NCI-H1417 (cell line): ENCODE measurements at regions not wholly inside any gene's neighbourhood (a gene's known extent, or its start where the extent isn't known, plus 50 kb on each side); places are given as distances from the start of the nearest gene placed in this dataset.
"Not testable (repeated sequence)": the region's sequence is repeated elsewhere in the genome, so short reads cannot be mapped to it uniquely, and the experiment has no call there.

Experiments used
- DNase-seq, 3 experiments: peaks; one replicate each; lab custom pipeline; 2025; lab: John Stamatoyannopoulos, UW

DNA sequence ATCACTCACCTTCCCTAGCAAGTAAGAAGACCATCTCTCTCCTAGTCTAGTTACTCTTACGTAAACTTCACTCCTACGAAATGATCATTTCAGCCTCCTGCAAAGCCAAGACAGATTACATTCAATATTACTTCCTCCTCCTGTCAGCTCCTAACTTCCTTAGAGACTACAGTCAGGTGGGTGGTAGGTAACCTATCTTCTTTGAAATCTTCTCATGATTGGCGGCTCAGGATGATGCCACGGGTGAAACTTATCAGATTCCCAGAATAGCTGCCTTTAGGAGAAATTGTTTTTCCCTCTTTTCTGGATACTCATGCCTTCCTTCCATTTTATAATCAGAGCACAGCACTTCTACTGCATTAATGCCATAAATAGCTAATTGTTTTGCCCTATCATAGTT lies 744.8 kb upstream of the HS3ST1 start:
- no peak for DNase-seq

DNA sequence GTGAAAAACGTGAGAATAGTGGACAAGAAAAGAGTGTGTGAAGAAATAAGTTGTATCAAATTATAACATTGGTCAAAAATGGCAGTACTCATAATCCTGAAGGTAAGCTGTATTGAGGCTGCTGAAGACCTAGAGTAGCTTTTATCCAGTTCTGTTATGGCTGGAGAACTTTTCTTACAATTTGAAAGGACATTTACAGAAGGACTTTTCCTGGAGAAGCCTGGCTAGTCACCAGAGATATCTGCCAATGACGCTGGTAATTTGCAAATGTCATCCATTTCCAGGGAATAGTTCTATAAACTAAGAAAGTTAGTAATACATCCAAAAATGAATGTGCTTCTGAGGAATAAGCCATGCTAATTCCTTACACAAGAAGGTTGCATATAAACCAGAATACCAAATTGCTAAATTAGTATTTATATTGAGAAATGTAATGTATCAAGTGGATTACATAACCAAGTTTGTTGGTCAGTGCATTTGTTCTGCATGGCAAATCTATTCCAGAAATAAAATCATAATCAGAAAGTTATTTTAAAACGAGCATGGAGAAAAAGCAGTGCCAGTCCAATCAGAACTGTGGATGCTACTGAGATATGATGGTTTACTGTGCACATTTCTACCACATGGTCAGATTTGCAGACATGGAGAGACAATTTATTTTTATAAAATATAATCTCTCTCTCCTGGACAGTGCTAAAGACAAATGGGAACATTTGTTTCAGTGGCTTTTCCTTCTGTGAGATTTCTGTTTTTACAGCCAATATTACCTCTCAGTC lies 743.7 kb upstream of the HS3ST1 start:
- DNase-seq = no peak

DNA sequence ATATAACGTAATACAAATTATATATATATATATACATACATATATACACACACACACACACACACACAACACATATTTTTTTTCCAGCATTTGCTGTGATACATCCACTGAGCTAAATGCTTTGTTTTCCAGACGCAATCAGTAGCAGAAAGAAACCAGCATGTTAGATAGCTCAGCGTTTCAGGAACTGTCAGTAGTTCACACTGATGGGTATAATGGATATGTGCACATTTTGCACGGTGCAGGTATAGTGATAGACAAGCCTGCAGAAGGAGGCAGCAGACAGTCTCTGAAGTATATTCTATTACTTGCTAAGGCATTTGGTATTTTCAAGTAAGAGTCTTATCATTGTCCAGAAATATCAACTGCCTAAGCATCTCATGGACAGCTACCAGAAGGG lies 741.6 kb upstream of the HS3ST1 start:
- no peak for DNase-seq

DNA sequence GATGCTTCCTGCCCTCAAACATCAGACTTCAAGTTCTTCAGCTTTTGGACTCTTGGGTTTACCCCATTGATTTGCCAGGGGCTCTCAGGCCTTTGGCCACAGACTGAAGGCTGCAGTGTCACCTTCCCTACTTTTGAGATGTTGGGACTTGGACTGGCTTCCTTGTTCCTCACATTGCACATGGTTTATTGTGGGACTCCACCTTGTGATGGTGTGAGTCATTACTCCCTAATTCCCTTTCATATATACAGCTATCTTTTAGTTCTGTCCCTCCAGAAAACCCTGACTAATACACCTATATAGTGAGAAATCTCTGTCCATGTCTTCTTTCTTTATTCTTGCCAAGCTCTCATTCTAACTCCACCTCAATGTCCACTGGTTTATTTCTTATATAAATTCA lies 736.9 kb upstream of the HS3ST1 start:
- DNase-seq = no peak

DNA sequence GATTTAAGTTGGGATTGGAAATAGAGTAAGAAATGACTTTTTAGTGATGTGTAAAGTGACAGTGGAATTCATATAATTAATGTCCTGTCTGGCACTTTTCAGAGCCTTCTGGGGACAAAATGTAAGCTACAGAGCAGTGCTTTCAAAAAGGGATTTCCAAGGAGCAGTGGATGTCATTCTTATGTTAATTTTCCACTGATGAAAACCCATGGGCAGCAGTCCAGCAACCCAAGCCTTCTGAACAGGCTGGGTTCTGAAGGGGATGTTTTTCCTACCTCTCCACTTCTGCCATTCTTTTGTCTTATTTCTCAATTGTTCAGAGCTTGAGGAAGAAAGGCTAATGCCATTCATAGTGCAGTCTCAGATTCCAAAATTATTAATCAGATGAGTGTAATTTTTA lies 717.6 kb upstream of the HS3ST1 start:
- no peak for DNase-seq

DNA sequence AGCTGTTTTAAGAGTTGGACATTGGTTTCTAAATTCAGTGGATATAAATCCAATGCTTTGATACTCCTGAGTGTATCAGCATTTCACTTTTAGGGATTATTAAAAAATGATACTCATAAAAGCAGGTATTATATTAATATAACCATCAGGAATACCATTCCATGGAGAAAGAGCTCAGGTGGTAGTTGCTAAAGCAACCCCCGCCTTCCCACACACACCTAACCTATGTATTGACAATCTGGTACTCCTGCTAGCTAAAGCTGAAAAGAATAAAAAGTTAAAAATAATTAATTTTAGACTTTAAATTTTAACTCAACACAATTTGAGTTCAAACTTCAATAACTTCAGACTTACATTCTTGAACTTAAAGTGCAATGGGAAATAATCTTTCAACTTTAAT lies 717.1 kb upstream of the HS3ST1 start:
- no peak for DNase-seq

DNA sequence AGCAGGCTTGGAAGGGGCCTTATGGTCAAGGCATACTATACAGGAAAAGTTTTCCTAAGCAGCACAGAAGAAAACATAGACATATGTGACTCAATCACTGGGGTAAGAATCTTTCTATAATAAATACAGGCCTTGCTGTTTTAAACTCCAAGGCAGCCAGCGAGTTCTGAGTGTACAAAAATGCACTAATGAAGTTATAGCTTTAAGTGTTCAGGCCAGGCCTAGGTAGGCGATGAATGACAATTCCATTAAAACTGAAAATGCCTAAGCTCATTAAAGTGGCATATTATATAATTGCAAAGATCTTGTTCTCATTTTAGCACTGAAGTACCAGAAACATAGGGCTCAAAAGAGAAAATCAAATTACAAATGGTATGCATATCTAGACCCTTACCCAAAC lies 716.4 kb upstream of the HS3ST1 start:
- DNase-seq = no peak

DNA sequence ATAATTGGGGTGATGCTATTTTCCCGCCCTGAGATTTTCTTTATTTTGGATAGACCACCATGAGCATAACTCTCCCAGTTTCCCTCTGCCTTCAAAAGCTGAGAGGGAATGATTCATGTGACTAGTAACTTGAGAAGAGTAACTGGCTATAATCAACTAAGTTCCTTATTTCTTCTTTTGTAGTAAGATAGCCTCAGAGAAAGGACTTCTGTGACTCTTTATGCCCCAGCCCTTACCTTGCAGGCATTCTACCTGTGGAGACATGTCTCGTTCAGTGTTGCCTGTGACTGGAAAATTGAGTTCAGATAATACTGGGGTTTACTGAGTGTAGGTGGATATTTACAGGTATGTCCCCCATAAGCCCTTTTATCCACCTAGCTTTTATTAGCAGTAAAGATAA lies 715.4 kb upstream of the HS3ST1 start:
- DNase-seq = no peak

DNA sequence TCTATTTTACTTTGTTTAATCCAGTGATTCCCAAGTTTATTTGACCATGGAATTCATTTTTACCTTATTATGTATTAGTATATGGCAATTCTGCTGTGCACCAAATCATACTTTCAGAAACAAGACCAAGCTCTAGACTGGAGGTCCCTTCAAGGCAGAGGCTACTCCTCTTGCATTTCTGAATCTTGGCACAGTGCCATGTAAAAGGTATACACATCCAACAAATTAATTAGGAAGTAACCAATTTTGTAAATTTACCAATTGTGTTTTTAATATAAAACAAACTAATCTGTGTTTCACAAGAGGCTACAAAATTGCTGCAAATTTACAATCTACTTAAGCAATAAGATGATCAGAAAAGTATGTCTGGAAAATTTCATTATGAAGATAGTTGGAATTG lies 712.2 kb upstream of the HS3ST1 start:
- DNase-seq = peak in 1 of 3 experiments; percentile 14

DNA sequence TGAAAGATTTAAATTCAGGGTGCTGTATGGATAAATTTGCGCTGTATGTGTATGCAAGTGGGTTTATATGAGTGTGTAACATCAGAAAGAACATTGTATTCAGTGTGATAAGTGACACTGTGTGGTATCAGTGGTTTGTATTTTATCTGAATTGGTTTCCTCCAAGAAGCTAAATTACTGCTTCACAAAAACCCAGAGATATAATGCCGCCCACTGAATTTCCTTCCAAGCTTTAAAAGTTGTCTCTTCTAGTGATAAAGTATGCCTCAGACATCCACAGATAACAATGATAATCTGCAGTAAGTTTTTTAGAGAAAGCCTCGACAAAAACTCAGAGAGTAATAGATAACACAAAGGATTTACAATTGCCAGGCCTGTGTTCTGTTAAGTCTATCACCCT lies 710.6 kb upstream of the HS3ST1 start:
- no peak for DNase-seq

DNA sequence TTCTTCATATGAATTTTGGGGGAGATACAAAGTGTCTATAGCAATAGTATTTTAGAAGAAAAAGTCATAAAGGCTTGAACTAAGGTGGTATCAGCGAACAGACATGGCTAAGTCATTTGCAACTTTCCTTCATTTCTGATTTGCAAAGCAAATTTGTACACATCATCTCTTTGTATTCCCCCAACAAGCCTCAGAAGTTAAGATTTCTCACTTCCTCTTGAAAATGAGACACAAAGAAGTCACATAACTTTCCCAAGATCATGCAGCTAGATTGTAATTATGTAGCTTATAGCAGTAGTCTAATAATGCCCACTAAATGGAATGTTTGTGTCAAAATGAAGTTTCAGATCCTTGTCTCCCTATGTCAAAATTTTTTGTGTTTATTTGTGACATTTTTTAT lies 709.8 kb upstream of the HS3ST1 start:
- DNase-seq = no peak

DNA sequence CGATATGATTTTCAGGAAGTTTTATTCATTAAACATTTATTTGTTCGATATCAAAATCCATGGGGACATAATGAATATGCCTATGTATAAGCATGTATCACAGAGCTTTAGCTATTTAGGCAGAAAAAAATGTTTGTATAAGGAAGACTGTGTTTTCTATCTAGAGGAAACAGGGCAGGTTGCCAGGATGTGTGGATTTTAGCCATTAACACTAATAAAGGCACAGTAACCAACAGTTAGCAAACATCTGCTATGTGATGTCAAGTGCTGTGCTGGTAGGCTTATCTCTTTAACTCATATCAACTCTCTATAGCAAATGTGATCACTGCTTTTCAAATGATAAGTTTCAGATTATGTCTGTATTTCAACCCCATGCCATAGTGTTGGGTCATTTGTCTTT lies 708.9 kb upstream of the HS3ST1 start:
- peak in 2 of 3 experiments; percentile 56 to 84 for DNase-seq

DNA sequence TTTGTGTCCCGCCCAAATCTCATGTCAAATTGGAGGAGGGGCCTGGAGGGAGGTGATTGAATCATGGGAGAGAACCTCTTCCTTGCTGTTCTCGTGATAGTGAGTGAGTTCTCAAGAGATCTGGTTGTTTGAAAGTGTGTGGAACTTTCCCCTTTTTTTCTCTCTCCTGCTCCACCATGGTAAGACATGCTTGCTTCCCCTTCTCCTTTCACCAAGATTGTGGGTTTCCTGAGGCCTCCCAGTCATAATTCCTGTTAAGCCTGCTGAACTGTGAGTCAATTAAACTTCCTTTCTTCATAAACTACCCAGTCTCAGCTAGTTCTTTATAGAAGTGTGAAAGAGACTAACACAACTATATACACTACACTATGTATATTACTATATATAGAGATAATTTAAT lies 697.8 kb upstream of the HS3ST1 start:
- DNase-seq = no peak

DNA sequence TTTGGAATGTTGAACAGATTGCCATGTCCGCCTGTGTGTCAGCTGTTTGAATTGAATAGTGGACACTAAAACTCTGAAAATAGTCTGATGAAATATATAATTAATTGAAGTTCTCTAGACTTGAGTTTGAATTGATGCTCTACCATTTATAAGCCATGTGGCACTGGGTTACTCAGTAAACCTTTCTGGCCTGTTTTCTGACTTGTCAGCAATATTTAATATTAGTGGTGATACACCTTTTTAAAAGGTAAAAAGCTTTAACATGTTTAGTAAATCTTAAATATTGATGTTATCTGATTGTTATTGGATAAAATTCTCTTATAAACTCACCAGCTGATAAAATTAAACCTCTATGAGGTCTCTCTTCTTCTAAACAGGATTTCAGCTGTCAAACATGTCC lies 695.4 kb upstream of the HS3ST1 start:
- DNase-seq = no peak

DNA sequence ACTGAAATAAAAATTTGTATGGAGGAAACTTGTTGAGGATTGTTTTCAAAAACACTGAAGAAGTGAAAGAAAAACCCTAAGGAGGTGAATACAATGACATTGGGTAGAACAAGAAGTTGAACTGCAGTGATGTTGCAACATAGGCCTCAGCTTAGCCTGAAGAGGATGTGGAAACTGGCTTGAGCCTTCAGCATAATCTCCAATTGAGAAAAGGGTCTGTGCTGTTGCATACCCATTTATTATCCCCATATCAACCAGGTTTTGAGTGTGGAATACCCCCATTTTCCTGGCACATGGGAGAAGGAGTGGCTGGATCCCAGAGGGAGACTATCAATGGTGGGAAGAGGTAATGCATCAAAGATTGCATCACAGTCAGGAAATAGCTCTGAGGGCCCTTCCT lies 695.0 kb upstream of the HS3ST1 start:
- DNase-seq = no peak

DNA sequence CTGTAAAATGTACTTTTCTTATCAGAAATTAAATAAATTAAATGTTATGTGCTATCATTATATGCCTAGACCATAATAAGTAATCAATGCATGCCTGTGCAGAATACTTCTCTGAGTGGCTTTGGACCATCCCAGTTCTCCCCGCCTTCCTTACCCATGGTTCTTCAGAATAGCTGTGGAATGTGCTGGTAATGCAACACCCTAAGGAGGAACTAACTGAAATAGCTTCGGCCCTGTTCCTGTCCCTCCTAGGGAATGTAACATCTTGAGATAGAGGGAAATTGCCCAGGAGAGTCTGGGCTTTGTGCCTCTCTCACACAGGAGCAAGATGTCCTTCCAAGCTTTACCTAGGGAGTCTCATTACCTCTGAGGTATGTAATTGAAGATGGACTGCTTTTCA lies 693.6 kb upstream of the HS3ST1 start:
- no peak for DNase-seq

DNA sequence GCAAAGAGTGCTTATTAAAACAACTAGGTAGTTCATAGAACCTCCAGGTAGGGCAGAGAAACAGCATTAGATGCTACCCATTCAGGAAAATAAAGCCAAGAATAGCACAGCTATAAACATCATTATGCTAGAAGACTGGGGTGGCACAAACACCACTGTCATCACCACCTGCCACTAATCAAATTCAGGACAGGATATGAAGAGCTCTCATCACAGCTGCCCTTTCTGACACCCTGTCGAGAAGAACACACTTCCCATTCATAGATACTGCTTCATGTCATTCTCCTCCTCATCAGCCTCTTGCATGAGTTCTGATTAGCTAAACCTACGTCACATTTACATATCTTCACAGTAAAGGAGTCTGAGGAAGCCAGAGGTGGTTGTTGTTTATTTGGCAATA lies 692.3 kb upstream of the HS3ST1 start:
- peak in 1 of 3 experiments; percentile 31 for DNase-seq

DNA sequence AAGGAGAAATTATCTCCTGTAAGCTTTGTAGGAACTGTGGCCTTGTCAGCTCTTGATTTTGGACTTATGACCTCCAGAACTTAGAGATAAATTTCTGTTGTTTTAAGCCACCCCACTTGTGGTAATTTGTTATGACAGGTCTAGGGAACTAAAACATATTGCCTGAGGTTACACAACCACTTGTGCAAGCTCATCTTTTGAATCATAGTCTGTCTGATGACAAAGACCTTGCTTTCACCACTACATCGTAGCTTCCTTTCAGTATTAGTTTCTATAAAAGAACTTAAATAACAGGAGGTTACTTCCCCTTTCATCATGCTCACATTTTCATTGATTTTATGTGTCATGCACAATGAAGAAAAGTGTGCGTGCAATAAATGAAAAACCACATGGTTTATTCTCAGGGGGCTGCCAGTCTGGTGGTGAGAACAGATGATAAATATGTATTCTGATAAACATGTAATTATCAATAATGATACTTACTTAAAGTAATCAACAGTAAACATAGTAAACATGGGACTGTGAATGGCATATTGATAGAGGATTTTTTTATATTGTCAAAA lies 690.0 kb upstream of the HS3ST1 start:
- peak in 1 of 3 experiments; percentile 32 for DNase-seq

DNA sequence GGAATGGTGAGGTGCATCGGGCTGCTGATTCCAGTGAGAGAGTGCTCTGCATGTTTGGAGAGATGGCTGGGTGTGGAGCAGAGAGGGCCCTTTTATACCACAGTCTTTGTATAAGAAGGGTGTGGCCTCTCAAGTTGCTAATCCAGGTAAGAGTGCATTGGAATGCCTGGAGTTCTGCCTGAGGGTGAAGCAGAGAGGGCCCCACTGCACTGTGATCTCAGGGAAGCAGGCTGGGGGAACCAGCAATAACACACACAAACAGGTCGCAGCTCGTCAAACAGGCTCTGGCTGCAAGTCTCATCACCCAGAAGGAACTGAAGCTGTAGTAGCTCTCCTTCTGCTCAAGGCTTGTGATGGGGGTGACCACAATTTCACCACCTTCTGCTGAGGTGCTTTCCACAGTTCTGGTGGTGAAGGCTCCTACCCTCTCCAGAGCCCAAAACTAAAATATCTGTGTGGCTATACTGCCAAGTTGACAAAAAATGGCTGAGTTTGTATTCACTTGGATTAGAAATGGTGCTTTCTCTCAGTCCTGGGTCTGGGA lies 687.4 kb upstream of the HS3ST1 start:
- no peak for DNase-seq

DNA sequence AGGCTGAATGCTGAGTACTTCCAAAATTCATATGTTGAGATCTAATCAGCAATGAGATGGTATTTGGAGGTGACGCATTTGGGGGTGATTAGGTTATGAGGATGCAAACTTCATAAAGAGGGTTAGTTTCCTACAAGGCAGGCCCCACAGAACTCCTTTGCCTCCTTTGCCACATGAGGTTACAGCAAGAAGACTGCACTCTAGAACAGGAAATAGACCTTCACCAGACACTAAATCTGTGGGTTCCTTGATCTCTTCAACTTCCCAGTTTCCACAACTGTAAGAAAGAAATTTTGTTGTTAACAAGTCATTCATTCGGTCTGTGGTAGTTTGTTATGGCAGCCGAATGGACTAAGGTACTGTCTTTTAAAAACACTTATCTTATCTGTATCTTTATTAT lies 681.9 kb upstream of the HS3ST1 start:
- no peak for DNase-seq

DNA sequence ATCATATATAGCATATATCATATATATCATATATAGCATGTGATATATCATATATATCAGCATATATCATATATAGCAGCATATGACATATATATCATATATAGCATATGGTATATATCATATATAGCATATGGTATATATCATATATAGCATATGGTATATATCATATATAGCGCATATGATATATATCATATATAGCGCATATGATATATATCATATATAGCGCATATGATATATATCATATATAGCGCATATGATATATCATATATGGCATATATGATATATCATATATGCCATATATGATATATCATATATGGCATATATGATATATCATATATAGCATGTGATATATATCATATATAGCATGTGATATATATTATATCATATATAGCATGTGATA lies 680.4 kb upstream of the HS3ST1 start:
- DNase-seq = not testable (repeated sequence)

DNA sequence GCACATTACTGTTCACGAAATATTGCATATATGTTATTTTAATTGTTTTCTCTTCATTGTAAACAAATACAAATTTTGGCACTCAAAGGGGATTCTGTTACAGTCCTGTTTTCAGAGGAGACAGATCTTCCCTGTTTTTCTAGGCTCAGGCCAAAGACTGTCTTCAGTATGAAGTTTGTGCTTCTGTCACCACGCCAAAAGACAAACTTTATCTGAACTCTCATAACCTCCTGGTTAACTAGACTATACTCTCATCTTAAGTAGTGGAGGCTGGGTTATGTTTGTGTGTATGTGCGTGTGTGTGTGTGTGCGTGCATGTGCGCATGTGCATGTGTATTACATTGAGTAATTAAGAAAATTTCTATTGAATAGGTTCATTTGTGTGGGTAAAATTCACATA lies 676.8 kb upstream of the HS3ST1 start:
- DNase-seq = no peak

DNA sequence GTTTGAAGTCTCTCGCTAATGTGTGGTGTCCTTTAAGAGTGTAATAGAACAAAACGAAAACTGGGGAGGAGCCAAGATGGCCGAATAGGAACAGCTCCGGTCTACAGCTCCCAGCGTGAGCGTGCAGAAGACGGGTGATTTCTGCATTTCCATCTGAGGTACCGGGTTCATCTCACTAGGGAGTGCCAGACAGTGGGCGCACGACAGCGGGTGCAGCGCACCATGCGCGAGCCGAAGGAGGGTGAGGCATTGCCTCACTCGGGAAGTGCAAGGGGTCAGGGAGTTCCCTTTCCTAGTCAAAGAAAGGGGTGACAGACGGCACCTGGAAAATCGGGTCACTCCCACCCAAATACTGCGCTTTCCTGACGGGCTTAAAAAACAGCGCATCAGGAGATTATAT lies 661.2 kb upstream of the HS3ST1 start:
- DNase-seq = not testable (repeated sequence)

DNA sequence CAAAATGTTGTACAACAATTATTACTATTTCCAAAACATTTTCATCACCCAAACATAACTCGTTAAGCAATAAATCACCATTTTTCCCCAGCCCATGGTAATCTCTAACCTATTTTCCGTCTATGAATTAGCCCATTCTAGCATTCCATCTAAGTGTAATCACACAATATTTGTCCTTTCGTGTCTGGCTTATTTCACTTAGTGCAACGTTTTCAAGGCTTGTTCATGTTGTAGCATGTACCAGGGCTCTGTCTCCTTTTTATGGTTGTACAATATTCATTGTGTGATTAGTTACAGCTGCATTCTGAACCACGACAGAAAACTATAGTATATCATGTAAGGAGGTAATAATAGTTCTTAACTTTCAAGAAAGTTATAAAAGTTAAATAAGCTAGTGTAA lies 656.0 kb upstream of the HS3ST1 start:
- DNase-seq = no peak
